CD4-positive, alpha-beta T cell treated with Interleukin-17A for 4 hours (primary cell): ENCODE measurements at regions not wholly inside any gene's neighbourhood (a gene's known extent, or its start where the extent isn't known, plus 50 kb on each side); places are given as distances from the start of the nearest gene placed in this dataset.
A peak's percentile ranks its signal among the peaks of the same experiment; 100 is the strongest.

ENCODE experiments used
- DNase-seq: peaks from one replicate; pipeline ENCODE4 v3.0.0-alpha.2; 2020; ENCODE audit warnings: mixed read lengths

- DNase-seq = no peak
Measured at GRCh38 chr10:123537188-123537961, 128.8 kb upstream of the GPR26 start.

DNA sequence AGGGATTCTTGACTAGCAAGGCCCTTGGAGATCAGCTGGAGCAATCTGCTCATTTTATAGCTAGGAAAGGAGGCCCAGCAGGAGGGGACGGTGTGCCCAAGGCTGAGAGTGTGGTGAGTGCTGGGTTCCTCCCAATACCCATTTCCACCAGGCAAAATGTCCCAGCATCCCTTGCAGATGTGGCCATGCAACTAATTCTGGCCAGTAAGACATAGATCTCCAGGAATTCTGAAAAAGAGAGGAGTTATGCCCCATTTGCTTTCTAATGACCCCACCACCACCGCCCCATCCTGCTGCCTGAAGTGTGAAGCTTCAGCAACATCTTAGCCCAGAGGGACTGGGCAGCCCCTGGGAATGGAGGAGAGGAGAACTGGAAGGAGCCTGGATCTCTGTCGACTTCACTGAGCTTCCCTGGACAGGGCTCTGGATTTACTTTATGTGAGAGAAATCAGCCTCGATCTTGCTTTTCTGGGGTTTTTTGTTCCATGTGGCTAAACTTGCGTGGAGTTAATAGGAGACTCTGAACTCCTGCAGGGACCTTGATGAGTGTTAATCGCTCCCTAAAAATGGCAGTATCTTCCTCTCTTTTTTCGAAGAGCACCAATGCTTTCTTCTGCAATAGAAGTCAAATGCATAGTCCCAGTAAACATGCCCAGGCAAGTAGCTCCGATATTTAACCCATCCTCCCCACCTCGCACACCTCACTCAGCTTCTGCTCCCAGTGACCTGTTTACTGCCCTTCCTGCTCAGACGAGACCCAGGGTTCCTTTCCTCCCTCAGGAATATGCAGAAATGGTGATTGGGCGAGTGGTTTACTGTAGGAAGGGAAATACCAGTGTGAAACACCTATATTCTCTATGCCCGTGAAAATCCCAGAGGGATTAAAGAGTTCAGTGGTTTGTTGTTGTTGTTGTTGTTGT, 127.5 kb upstream of the GPR26 start:
- no peak for DNase-seq

GRCh38 chr10:123544986-123545385, 121.2 kb upstream of the GPR26 start:
- DNase-seq = no peak

GRCh38 chr10:123548770-123549169, 117.4 kb upstream of the GPR26 start:
- DNase-seq = no peak

DNA sequence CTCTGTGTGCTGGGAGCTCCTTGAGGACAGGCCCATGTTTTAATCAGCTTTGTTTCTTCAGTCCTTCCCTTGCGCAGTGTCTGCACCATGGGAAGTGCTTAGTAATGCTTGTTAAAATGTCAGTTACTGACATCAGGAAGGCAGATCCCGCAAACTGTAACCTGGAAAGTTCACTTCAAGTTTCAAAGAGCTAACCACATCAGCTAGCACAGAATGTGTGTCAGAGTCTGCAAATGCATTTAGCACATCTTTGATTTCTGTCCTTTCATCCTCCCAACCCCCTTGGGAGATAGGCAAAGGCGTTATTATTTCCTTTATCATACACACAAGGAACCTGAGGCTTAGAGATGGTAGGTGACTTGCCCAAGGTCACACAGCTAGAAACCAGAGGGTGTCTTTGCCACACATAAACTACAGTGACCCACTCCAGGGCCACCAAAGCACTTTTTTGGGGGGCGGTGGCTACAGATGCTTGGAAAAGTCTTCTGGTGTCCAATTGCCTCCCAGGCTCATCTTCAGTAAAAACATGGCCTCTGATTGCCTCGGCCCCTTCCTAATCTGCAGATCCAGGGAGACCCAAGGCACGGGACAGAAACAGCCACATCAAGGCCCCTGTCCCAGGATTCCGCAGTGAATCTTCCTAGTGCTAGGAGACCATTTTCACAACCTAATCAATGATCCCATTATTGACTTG, 116.2 kb upstream of the GPR26 start:
- DNase-seq = no peak

DNA sequence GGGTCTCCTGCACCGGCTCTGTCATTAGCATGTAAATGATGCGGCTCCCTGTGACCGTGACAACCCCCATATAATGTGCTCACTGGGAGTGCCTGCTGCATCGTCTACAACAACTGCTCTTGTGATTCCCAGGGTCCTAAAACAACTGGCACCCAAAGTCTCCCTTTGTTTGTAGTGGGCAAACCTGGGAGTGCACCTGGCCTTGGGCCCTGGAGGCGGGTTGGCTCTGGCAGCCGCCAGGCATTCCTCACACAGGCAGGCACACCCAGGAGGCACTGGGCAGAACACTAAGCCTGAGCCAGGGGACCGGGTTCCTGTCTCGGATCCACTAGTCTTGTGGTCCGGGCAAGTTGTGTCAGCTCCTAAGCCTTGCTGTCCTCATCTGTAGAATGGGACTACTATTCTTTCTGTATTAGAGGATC, 115.5 kb upstream of the GPR26 start:
- DNase-seq = no peak

- no peak for DNase-seq
Measured at GRCh38 chr10:123551259-123551658, 114.9 kb upstream of the GPR26 start.

DNA sequence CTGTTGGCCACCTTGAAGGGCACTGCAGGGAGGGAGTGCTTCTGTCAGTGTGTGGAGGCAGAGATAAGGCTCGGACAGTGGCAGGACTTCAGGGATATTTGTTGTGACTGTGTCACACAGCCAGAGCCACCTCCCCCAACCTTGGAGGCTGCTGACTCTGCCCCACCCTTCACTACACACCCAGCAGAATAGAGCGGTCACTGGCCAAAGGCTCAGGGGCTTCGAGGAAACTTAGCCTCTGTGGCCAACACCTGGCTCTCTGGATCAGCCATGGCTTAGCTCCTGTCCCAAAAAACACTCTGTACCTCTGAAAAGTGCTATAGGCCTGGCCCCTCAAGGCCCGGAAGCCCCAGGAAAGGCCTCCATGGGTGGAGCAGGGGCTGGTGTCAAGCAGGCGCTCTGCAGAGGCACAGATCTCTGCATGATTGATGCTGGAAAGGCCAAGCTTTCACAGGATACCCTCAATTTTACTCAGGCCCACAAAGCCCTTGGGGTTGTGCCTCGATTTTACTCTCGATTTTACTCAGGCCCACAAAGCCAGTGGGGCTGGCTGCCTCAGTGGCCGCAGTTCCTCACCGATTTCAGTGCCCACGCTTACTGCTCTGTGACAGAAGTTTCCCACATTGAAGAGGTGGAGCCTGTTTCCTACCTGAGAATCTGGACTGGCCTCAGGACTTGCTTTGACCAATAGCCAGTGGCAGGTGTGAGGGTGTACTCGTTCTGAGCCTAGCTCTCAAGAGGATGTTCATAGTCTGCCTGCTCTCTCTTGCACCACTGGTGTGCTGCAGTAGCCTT, 113.2 kb upstream of the GPR26 start:
- DNase-seq = no peak

GRCh38 chr10:123553810-123554430, 112.2 kb upstream of the GPR26 start:
- DNase-seq = no peak

GRCh38 chr10:123554656-123555055, 111.5 kb upstream of the GPR26 start:
- no peak for DNase-seq

DNA sequence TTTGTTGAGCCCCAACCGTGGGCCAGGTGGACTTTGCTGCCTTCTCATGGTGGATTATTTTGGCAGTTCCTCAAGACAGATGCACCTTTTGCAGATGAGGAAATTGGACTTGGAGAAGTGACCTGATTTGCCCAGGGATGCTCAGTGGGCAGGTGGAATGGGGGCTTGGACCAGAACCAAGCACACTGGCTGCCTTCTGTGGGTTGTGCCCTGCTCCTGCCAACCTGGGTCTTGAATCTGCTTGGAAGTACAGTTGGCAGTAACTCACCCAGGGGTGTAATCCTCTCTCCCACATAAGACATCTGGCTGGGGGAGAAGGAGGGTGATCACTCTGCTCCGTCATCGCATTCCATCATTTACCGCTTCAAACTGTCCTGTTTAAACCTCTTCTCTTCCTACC, 110.5 kb upstream of the GPR26 start:
- DNase-seq = no peak

DNA sequence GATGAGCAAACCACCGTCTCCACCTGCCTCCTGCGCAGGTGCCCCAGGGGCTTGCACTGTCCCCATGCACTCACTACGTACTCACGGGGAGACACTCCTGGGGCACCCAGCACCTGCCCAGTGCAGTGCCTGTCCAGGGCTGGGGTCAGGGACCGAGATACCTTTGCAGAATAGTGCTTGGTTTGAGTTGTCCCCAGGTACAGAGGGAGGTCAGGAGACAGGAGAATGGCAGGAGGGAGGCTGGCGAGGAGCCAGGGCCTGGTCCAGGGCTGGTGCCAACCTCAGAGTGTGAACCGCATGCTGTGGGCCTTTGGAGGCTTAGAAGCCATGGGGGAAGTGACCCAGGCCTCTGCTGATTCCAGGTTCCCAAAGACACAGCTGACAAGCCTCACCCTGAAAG, 110.1 kb upstream of the GPR26 start:
- DNase-seq = no peak

GRCh38 chr10:123556736-123557135, 109.4 kb upstream of the GPR26 start:
- no peak for DNase-seq

DNA sequence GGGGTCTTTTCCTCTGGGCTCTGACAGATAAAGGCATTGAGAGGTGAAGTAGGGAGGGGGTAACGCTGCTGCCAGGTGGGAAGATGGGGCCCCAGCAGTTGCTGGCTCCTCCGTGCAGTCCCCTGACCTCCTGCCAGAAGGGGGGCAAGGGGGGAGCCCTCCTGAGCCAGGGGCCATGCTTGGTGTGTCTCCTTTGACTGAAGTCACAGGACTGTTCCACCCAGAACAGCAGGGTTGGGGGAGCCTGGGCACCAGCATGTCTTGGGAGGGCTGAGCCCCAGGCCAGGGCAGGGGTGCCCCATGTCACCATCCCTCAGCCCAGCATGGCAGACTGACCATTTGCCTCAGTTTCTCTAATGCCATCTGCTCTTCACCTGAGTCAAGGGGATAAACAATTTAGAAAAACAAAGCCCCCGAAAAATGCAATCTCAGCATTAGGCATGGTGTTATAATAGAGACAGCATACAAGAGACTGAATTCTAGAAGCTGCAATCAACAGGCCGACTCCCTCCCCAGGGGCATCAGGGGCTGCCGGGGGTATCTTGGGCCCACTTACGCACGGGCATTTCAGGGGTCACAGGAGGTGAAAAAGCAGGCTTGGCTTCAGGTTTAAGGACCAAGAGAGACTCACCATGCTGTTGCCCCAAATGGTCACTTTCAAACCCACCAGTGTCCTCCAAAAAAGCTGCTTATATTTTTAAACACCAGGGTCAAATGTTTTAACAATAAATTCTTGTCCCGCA, 108.6 kb upstream of the GPR26 start:
- no peak for DNase-seq

DNA sequence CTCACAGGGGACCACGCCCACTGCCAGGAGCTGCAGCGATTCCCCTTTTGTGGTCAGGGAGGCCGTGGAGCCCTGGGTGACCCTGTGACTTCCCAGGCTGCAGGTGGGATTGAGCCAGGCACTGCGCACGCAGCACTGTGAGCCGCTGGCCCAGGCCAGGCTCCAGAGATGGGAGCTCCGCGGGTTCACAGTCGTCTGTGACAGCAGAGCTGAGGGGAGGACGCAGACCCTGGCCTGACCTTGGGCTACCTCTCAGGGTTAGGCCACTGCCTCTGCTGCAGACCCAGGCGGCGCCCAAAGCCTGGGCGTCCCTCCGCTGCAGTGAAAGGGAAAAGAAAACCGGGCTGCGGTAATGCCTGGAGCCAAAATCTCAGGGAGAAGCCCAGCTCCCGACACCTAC, 107.5 kb upstream of the GPR26 start:
- DNase-seq = no peak

- DNase-seq = peak; percentile 75
Measured at GRCh38 chr10:123559066-123559822, 106.9 kb upstream of the GPR26 start.

GRCh38 chr10:123559823-123560092, 106.4 kb upstream of the GPR26 start:
- no peak for DNase-seq

DNA sequence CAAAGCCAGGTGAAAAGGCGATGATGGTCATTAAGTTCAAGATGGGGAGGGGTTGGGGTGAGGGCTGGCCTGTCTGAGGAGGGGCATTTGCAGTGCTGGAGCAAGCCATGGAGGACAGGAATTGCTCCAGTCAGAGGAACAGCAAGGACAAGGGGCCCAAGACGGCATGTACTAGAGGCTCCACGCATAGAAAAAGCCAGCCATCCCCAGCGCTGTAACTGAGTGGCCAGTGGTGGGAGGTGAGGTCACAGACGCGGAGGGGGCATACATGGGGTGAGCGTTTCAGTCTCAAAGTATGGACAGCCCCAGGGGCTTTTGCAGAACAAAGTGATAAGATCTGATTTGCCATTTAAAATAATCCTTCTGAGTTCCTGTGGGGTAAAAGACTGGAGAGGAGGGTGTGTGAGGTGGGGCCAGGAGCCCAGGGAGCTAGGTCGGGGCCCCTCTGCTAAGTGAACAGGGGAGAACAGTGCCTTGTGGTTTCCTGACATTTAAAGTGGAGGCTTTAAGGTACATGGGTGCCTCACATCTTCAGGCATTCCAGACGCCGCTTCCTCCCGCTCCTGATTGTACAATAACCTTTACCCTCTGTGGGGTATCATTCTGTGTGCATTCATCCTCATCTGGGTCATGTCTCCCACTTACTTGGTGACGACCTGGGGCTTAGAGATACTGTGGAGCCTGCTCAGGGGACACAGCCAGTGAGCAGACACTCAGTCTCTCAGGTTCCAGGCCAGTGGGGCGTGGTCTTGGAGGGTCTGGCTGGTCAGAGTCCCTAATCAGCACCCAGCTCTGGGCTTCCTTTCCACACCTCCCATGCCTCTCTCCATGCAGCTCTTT, 105.6 kb upstream of the GPR26 start:
- DNase-seq = no peak

- DNase-seq = no peak
Measured at GRCh38 chr10:123561141-123561440, 105.1 kb upstream of the GPR26 start.

- no peak for DNase-seq
Measured at GRCh38 chr10:123562387-123562786, 103.8 kb upstream of the GPR26 start.
